Ishikawa (cell line): ENCODE measurements at regions not wholly inside any gene's neighbourhood (a gene's known extent, or its start where the extent isn't known, plus 50 kb on each side); places are given as distances from the start of the nearest gene placed in this dataset.

ENCODE experiments used
- CEBPB ChIP-seq: IDR thresholded peaks from 2 replicates; pipeline ENCODE4 v1.6.1; 2012
- CREB1 ChIP-seq: IDR thresholded peaks from 2 replicates; pipeline ENCODE4 v1.6.1; 2012; ENCODE audit warnings: low read depth
- EGR1 ChIP-seq: IDR thresholded peaks from 2 replicates; pipeline ENCODE4 v1.6.1; 2012
- EP300 ChIP-seq: IDR thresholded peaks from 2 replicates; pipeline ENCODE4 v1.6.1; 2012; ENCODE audit warnings: borderline replicate concordance
- FOXM1 ChIP-seq: IDR thresholded peaks from 2 replicates; pipeline ENCODE4 v1.6.1; 2012; ENCODE audit warnings: low read depth, borderline replicate concordance
- NFIC ChIP-seq: IDR thresholded peaks from 2 replicates; pipeline ENCODE4 v1.6.1; 2012
- RAD21 ChIP-seq: IDR thresholded peaks from 2 replicates; pipeline ENCODE4 v1.6.1; 2012; ENCODE audit warnings: low read depth
- TAF1 ChIP-seq: IDR thresholded peaks from 2 replicates; pipeline ENCODE4 v1.6.1; 2012; ENCODE audit warnings: low read depth, mild to moderate bottlenecking
- TCF12 ChIP-seq: IDR thresholded peaks from 2 replicates; pipeline ENCODE4 v1.6.1; 2012; ENCODE audit warnings: low read depth
- TEAD4 ChIP-seq: IDR thresholded peaks from 2 replicates; pipeline ENCODE4 v1.6.1; 2012
- YY1 ChIP-seq: IDR thresholded peaks from 2 replicates; pipeline ENCODE4 v1.6.1; 2012; ENCODE audit warnings: low read depth
- ZBTB7A ChIP-seq: IDR thresholded peaks from 2 replicates; pipeline ENCODE4 v1.6.1; 2012; ENCODE audit warnings: low read depth
- TF ChIP-seq, protein P1 (sequence below): IDR thresholded peaks from 2 replicates; pipeline ENCODE4 v1.6.1; 2012; ENCODE audit warnings: low read depth, mild to moderate bottlenecking
- TF ChIP-seq, protein P2 (sequence below): IDR thresholded peaks from 2 replicates; pipeline ENCODE4 v1.6.1; 2012
- TF ChIP-seq, protein P3 (sequence below): IDR thresholded peaks from 2 replicates; pipeline ENCODE4 v1.6.1; 2012

DNA sequence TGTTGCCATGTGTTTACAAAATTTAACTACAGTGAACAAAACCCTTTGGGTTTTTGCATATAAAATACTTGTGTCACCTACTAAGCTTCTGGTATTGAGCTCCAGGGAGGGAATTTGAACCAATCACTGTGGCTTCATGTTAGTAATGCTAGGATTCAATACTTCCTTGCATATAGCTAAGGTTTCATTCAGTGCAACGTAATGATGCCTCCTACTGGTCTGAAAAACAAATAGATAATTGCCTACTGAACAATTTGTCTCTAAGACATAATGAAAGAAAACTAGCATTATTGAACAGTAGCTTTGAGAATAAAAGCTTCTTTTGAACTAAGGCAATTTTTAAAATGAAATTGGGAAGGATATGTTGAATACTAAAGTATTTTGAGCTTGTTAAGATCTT, 244.4 kb downstream of the ZWINT start:
- TF ChIP-seq, protein P1, sequence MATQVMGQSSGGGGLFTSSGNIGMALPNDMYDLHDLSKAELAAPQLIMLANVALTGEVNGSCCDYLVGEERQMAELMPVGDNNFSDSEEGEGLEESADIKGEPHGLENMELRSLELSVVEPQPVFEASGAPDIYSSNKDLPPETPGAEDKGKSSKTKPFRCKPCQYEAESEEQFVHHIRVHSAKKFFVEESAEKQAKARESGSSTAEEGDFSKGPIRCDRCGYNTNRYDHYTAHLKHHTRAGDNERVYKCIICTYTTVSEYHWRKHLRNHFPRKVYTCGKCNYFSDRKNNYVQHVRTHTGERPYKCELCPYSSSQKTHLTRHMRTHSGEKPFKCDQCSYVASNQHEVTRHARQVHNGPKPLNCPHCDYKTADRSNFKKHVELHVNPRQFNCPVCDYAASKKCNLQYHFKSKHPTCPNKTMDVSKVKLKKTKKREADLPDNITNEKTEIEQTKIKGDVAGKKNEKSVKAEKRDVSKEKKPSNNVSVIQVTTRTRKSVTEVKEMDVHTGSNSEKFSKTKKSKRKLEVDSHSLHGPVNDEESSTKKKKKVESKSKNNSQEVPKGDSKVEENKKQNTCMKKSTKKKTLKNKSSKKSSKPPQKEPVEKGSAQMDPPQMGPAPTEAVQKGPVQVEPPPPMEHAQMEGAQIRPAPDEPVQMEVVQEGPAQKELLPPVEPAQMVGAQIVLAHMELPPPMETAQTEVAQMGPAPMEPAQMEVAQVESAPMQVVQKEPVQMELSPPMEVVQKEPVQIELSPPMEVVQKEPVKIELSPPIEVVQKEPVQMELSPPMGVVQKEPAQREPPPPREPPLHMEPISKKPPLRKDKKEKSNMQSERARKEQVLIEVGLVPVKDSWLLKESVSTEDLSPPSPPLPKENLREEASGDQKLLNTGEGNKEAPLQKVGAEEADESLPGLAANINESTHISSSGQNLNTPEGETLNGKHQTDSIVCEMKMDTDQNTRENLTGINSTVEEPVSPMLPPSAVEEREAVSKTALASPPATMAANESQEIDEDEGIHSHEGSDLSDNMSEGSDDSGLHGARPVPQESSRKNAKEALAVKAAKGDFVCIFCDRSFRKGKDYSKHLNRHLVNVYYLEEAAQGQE: no peak
- peak; percentile 65 for TF ChIP-seq RAD21

DNA sequence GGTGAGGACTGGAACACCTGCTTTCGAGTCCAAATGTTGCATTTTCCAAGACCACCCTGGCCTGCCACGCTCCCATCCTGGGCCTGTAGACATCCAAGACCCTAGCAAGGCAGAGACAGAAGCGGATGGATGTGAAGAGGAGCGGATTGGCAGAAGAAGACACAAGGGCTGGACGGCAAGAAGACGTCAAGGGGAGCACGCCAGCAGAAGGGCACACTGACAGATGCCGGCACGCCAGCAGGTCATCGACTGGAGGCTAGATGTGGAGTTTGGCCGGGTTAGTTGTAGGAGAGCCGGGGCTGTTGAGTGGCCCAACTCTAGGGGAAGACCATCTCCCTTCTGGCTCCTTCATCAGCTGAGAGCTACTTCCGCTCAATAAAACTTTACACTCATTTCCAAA, 251.6 kb downstream of the ZWINT start:
- TF ChIP-seq RAD21 (no peak), FOXM1 (no peak), YY1 (no peak), CEBPB (no peak), NFIC (no peak), TAF1 (no peak), CREB1 (no peak)
- TF ChIP-seq, protein P2, sequence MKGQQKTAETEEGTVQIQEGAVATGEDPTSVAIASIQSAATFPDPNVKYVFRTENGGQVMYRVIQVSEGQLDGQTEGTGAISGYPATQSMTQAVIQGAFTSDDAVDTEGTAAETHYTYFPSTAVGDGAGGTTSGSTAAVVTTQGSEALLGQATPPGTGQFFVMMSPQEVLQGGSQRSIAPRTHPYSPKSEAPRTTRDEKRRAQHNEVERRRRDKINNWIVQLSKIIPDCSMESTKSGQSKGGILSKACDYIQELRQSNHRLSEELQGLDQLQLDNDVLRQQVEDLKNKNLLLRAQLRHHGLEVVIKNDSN: no peak
- TF ChIP-seq, protein P3, sequence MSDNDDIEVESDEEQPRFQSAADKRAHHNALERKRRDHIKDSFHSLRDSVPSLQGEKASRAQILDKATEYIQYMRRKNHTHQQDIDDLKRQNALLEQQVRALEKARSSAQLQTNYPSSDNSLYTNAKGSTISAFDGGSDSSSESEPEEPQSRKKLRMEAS: no peak
- TF ChIP-seq, protein P1: no peak

DNA sequence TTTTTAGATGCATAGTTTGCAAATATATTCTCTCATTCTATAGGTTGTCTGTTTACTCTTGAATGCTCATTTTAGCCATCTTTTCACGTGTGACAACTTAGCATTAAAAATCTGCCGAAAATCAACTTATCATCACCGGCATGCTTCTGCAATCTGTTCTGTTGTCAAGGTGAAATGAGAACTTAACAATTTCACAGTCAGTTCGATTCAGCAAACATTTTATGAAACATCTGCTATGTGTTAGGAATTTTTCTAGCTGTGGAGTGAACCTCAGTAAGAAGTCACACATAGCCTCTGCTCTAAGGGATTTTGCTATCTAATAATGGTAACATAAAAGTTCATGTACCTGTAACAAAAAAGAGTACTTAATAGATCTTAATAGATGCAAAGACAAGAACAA, 256.1 kb downstream of the ZWINT start:
- no peak for TF ChIP-seq EP300
- TF ChIP-seq CEBPB: no peak
- TF ChIP-seq NFIC: no peak
- TF ChIP-seq, protein P1: no peak
- TF ChIP-seq ZBTB7A: no peak
- TF ChIP-seq YY1: no peak
- no peak for TF ChIP-seq FOXM1
- TF ChIP-seq, protein P2: no peak
- TF ChIP-seq, protein P3: no peak
- TF ChIP-seq TCF12: no peak
- no peak for TF ChIP-seq CREB1
- TF ChIP-seq TAF1: no peak
- TF ChIP-seq EGR1: no peak
- no peak for TF ChIP-seq TEAD4

DNA sequence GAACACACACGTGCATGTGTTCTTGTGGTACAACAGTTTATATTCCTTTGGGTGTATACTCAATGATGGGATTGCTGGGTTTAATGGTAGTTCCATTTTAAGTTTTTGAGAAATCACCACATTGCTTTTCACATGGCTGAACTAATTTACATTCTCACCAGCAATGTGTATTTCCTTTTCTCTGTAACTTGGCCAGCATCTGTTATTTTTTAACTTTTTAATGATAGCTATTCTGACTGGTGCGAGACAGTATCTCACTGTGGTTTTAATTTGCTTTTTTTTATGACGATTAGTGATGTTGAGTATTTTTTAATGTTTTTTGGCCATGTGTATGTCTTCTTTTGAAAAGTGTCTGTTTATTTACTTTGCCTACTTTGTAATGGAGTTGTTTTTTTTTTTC, 256.6 kb downstream of the ZWINT start:
- TF ChIP-seq, protein P2: no peak
- no peak for TF ChIP-seq YY1
- no peak for TF ChIP-seq EGR1
- no peak for TF ChIP-seq TCF12
- no peak for TF ChIP-seq NFIC

DNA sequence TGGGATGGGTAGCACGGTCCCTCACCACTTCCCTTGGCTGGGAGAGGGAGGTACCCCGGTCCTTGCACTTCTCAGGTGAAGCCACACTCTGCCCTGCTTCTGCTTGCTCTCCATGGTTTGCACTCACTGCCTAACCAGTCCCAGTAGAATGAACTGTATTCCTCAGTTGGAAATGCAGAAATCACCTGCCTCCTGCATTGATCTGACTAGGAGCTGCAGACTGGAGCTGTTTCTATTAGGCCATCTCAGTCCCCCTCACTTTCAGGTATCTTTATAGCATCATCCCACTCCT, 264.9 kb downstream of the ZWINT start:
- TF ChIP-seq CEBPB (no peak), EP300 (no peak), TCF12 (no peak), NFIC (no peak), YY1 (no peak), ZBTB7A (no peak), RAD21 (no peak)
